ENCODE measurements at regions not wholly inside any gene's neighbourhood (a gene's known extent, or its start where the extent isn't known, plus 50 kb on each side); places are given as distances from the start of the nearest gene placed in this dataset.

DNA sequence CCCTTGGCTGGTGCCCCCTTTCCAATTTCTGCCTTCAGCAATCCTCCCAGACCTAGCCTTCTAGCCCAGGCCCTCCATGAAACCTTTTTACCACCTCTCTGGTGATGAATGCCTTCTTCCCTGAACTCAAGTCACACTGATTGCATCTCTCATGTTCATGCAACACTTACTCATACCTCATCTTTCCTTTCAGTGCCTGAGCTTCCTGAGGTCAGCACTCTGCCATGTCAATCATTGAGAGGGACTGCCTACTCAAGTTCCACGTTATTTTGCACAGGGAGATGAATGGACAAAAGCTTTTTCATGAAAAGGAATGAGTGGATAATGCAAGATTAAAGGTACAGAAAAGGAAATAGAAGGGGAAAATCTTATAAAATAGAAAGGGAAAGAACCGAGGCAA, 60.1 kb upstream of the PLEKHG1 start:
- no peak for TF ChIP-seq CTCF (IDR thresholded peaks at IDR 0.05; ENCODE audit: extremely low read depth in 1 of 2, insufficient read depth in 1 of 2, low read depth in 1 of 2, low read length in 2 of 2)
- no peak for TF ChIP-seq JUN (IDR thresholded peaks at IDR 0.05; ENCODE audit: borderline replicate concordance, insufficient read depth, insufficient read length, low read depth)
- no peak for TF ChIP-seq POLR2A (IDR thresholded peaks at IDR 0.05; ENCODE audit: low read depth, low read length)
- TF ChIP-seq EZH2 (IDR thresholded peaks at IDR 0.05; ENCODE audit: borderline replicate concordance, low read depth, low read length, severe bottlenecking), result no peak
- TF ChIP-seq POLR2AphosphoS5 (IDR thresholded peaks at IDR 0.05; ENCODE audit: insufficient read depth, low read depth, low read length), result no peak
- no peak for TF ChIP-seq MAX (IDR thresholded peaks at IDR 0.05; ENCODE audit: insufficient read depth, insufficient read length)

Measured in endothelial cell of umbilical vein (primary cell).